Globus pallidus (tissue), 1 donor: ENCODE measurements at regions not wholly inside any gene's neighbourhood (a gene's known extent, or its start where the extent isn't known, plus 50 kb on each side); places are given as distances from the start of the nearest gene placed in this dataset.
A peak's percentile ranks its signal among the peaks of the same experiment; 100 is the strongest.

ENCODE experiments used
- DNase-seq: peaks from one replicate; pipeline ENCODE4 v3.0.0-alpha.2; 2015; ENCODE audit warnings: low spot score

DNA sequence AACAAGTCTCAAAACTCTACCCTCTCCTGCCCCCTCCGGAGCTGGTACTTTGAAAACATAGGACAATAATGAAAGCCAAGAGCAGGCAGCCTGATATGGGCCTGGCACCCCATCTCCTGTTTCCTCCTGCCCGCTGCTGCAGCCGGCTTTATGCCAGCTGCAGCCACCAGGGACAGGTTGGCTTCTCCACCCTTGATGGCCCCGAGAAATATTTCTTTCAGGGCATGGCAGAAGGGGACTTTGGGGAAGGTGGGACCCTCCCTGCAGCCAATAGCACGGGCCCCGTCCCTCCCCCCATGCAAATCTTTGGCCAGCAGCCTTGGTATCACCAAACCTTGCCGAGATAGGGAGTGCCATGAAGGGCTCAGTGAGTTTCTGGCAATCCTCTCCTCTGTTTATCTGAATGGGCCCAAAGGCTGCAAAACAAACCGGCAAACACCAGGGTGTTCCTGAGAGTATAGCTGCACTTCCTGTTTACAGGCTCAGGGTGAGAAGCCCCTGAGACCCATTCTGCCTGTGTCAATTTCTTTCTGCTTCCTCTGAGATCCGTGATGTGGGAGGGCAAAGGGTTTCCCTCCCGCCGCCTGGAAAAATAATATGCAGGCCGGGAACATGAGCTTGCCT, 73.4 kb upstream of the BOD1 start:
- DNase-seq: no peak

DNA sequence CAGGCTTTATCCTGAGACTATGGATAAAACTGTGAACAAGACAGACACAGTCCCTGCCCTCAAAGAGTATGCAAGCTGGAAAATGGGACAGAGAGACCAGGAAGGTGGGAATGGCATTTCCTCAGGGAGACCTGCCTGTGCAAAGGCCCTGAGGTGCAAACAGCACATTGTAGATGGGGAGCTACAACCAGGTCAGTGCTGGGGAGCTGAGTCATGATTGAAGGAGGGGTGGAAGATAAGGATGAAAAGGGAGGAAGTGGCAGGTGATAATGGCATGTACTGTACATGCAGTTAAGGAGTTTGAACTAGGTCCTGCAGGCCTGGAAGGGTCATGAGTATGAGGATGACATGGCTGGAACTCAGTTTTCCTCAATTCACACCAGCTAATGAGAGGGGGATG, 75.5 kb upstream of the BOD1 start:
- DNase-seq: no peak

DNA sequence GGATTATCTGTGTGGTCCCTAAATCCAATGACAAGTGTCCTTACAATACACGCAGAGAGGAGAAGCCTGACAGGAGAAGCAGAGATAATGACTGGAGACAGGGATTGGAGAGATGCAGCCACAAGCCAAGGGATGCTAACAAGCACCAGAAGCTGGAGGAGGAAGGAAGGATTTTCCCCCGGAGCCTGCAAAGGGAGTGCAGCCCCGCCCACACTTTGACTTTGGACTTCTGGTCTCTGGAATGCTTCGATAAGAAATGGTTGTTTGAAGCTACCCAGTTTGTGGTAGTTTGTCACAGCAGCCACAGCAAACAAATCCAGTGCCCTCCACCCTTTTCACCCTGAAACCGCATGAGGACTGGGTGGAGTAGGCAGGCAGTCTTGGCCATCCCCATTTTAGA, 77.2 kb upstream of the BOD1 start:
- DNase-seq: no peak

DNA sequence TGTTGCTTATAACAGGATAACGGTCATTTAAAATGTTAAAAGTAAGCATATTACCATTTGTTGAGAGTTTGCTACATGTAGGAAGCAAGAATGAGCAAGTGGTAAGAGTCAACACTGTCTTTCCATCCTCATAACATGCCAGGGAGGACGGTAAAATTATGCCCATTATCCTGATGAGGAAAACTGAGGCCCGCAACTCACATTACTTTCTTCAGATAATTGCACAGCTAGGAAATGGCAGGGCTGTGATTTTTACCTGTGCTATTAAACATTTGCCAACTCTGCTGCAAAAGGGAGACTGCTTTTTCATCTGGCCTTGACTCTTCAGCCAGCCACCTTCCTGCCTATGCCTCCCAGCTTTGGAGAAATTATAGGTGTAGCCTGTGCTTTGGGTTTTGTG, 79.8 kb upstream of the BOD1 start:
- no peak for DNase-seq

DNA sequence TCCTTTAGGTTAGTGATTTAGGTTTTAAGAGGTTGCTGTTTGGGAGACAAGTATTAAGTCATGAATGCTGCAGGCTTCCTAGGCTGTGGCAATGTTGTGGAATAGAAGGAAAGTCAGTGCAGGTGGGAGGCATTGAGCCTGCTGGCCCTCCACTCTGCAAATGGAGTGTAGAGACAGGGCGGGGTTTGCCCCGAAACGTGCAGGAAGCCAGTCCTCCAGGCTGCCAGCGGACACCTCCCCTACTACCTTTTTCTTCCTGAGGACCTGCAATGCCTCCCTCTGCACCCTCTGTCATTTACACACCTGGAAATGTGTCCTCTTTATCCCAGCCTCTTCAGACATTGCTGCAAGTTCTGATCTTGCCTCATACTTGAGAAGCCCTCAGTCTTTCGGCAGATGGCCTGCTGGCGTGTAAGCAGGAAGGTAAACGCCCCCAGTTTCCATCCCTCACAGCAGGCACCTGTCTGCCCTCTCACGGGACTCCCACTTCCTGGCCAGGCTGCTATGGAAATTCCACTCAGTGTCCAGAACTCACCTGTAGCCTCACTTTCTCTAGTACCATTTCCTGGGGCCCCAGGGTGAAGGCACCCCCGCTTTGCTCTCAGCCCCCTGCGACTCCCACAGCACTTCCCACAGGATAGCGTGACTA, 81.6 kb upstream of the BOD1 start:
- no peak for DNase-seq

DNA sequence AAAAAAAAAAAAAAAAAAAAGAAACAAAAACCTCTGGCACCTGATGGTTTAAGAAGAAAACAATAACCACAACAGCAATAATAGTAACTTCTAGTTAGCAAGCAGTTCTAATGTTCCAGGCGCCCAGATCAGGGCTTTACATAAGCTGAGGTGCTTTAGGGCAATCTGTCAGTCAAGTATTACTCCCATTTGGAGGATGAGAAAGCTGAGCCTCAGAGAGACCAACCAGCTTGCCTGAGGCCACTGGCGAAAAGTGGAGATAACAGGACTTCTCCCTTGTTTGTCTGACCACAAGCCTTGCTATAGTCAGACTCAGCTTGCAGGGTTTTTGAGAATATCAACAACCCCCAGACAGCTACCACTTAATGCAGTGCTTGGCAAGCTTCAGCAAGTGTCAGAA, 83.5 kb upstream of the BOD1 start:
- DNase-seq: no peak

DNA sequence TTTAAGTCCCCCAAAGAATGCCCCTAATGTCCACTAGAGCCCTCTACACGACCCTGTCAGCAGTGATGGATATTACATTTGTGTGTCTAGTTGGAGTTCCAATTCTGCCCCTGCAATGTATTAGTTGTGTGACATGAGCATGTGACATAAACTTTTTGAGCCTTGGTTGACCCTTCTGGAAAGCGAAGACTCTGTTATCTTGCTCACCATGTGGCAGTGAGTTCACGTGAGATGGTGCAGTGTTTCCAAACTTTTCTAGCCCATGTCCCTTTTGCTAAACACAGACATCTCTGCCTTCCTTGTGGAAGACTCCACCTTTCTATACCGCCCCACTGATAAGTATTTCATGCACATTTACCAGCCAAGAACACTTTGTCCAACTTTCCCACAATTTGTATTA, 87.0 kb upstream of the BOD1 start:
- no peak for DNase-seq

DNA sequence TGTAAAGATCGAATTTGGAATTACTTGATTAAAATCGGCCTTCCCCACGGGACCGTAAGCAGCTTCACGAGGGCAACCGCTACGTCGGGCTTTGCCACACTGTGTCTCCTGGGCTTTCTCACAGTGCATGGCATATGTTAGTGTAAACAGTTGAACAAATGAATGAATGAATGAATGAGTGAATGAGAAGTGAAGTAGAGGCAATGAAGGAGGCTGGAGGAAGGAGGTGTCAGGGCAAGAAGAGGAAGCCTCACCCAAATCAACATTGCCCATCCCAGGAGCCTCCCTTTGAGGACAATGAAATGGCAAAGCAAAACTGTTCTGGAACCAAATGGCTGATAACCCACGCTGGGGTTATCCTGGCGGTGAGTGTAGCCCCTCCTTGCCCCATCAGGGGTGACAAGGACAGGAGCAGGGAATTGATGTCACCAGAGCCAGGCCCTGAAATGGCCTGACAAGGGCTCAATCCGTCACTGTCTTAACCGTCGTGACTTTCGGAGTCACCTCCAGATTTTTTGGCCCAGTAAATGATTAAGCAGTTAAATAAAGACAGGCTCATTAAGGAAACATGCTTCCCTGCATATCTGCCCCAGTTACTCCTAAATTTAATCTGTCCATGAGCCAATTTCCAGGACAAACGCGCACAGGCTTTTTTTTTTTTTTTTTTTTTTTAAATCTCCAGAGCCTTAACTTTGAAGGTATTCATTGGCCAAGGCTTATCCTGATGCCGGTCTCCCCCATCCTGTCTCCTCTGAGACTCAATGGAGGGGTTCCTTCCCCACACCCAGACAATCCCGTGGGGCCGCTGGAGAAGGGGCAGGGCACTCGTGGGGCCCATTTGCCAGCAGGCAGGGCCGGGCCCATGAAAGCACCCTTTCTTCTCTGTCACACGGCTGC, 88.4 kb upstream of the BOD1 start:
- DNase-seq: no peak

DNA sequence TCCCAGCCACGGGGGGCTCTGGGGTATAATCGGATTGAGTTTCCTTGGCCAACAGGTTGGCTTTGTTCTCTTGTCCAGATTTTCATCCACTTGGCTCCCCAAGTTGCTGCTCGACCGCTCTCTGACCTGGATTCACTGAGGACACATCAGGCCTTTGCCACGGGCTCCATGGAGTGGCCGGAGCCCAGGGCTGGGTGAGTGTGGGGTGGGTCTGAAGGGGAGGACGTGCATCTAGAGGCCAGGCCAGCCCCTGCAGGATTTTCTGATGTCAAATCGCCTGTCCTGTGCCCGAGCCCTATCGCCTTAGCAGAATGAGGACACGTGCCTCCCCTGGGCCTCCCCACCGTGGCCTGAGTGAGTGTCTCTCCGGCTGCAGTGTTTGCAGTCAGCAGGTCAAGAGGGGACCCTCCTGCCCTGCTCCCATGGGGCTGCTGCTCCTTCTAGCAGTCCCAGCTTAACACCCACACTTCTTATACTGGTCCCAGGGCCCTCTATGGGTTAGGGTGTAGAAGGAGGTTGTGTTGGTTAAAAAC, 89.1 kb upstream of the BOD1 start:
- DNase-seq: no peak

DNA sequence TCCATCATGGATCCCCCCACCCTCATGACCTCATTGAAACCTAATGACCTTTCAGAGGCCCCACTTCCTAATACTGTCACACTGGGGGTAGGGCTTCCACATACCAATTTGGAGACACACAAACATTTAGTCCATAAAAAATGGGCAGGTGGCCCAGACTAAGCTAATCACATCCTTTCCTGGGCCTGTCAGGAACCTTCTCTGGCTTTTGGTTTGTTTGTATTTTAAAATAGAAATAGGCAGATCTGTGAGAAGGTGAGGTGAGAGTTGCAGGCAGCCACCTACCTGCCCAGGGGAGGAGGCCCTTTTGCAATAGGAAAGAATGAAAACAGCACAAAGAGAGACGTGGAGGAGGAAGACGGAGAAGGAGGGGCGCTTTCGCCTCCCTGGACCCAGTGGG, 90.2 kb upstream of the BOD1 start:
- DNase-seq: no peak

DNA sequence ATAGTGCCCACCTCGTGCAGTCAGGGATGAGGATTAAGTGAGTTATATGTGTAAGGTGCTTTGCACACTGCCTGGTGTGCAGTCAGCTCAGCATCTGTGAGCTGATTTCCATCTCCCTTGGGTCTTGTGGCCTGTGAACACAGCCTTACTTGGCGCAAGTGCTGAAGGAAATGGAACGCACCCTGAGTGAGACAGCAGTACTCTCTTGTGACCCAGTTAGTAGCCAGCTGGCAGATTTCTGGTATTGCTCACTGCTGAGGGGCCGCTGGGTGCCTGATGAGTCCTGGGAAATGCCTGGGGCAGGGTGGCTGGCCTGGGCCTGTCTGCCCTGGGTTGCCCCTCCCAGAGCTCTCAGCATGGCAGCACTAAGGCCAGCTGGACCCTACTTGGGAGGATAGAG, 90.9 kb upstream of the BOD1 start:
- DNase-seq: peak; percentile 29

DNA sequence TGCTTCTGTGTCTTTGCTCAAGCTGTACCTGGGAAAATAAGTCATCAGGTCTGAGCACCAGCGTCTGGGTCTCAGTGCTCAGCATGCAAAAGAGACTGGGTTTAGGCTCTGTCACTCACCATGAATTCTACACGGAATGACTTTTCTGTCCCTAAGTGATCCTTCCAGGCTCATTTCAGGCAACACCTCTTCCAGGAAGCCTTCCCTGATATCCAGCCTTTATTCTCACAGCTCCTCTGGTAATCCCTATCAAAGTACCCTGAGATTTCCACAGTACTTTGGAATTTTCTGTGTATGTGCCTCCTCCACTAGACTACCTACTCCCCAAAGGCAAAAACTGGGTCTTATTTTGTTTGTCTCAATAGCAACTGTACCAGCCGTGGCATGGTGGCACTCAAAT, 92.7 kb upstream of the BOD1 start:
- no peak for DNase-seq

DNA sequence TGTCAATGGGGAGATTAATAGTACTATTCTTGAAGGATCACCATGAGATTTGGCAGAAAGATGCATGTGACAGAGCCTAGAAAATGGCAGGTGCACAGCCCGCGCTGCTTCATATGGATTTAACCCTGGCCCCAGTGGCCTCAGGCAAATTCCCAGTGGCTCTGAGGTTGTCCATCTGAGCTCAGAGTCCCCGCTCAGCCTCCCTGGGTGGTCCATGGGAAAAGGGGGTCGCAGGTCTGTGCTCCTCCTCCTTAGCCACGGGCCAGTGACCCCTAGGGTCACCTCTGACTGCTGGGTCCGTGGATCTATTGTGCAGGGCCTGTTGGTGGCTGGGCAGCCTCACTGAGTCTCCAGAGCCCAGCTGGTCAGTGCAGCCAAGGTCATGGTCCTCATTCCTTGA, 93.3 kb upstream of the BOD1 start:
- DNase-seq: no peak

DNA sequence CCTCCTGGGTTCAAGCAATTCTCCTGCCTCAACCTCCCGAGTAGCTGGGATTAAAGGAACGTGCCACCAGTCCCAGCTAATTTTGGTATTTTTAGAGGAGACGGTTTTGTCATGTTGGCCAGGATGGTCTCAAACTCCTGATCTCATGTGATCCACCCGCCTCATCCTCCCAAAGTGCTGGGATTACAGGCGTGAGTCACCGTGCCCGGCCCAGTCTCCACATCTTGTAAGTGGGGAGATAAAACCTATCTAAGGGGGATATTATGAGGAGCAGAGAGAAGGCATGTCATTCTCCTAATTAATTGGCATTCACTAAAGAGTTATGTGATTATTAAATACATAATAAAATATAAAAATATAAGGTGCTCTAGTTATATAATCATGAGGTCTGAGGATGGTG, 94.1 kb upstream of the BOD1 start:
- no peak for DNase-seq

DNA sequence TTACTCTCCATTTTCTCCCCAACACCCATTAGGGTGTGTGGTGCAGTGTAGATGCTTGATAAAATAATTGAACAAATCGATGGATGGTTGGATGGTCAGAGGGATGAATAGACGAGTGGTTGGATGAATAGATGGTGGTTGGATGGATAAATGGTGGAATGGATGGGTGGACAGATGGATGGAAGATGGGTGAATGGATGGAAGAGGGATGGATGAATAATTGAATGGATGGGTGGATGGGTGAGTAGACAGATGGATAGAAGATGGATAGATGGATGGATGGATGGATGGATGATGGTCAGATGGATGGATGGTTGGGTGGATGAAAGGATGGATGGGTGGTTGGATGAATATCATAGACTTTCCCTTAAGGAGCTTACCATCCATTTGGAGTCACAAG, 95.0 kb upstream of the BOD1 start:
- no peak for DNase-seq

DNA sequence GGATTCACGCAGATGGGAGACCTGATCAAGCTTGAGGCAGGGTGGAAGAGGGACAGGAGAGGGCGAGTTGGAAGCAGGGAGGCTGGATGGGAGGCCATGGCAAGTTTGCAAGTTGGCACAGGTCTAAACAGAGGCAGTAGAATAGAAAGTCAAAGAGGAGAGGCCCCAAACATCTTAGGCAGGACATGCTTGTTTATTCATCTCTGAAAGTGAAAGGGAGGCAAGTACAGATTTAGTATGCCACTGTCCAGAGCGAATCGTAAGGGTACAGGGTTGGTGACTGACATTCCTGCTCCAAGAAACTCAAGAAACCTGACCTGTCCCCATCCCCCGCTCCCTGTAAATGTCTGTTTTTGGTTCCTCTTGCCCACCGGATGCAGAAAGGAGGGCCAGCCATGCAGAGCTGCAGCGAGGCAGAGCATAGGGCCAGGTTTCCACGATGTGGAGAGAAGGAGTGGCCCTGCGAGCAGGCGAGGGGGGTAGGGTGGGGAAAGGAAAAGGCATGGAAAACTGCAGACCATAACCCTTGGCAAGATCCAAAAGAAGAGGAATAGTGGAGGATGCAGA, 96.2 kb upstream of the BOD1 start:
- no peak for DNase-seq

DNA sequence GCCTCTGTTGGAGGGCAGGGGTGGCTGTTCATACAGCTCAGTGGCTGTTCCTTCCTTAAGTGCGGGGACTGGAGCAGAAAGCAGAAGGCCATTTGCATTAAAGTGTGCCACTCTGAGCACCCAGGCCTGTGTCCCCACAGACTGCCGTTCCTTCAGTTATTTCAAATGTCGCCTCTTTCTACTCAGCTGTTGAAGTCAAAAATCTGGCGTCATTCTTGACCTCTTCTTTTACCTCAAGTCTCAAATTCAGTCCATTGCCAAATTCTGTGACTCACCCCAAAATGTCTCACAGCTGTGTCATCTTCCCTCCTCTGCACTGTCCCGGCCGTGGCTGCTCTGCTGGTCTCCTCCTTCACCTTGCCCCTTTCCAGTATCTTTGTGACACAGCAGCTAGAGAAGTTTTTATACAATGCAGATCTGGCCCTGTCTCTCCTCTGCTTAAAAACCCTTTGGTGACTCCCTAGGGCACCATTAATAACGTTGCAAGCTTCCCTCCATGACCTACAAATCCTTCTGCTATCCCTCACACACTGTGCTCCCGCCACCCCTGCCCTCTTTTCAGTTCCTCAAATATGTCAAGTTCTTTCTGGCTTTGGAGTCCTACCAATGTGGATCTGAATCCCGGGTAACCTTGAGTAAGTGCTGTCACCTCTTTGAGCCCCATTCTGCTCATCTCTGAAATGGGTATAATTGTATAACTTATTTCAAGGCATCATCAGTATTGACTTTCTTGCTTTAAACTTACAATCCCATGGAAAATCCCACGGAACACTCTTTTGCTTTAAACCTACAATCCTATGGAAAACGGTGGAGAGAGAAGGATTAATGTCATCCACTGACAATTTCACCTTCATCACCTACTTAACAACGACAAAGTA, 98.3 kb upstream of the BOD1 start:
- no peak for DNase-seq

DNA sequence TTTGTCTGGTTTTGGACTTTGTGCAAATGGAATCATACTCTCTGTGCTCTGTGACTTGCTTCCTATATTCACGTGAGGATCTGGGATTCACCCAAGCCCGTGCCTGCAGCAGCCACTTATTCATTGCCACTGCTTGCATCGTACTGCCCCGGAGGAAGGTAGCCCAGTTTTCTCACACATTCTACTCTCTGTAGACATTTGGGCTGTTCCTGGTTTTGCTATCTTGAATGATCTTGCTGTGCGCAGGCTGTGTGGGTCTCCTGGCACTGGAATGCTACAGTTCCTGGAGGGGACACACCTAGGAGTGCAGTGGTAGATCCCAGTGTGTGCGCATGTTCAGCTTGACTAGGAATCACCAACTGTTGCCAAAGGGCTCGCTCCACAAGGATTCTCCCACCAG, 99.2 kb upstream of the BOD1 start:
- DNase-seq: no peak

DNA sequence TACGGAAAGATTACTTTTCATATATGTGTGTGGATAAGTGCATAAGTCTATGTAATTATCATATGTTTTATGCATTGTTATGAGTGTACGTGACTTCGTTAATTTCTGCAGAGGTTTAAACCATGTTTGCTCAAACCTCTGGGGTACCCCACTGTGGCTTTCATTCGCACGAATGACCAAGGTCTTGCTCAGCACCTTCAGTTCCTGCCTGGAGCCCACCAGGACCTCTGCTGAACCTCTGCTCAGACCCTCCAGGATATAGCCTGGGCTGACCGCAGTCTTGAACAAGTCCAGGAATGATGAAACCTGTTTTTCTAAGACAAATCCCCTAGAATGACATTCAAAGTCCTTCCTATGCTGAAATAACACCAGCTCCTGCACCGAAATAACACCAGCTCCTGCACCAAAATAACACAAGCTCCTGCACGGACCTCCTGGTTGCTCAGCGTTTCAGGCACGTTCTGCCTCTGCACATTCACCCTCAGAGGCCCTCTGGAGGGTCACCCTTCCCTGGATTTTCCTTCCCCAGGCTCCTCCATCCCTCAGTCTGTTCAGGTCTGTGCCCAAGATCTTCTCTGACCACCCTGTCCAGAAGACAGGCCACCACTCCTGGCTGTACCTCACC, 99.7 kb upstream of the BOD1 start:
- no peak for DNase-seq

DNA sequence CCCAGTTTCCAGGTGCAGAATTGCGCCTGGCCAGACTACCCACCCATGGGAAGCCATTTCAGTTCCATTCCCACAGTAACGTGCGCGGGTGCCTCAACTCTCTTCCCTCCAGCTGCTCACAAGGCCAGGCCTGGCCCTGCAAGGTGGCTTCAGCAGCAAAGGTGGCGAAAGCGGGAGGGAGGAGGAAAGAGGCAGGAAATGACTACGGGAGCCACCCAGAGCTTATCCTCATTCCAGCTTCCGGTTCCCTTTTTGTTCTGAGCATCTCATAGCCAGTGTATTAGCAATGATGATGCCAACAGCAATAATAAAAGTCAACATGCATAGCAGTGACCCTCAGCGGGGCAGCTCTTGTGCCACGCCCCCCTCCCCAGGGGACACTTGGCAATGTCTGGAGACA, 101.5 kb upstream of the BOD1 start:
- no peak for DNase-seq

DNA sequence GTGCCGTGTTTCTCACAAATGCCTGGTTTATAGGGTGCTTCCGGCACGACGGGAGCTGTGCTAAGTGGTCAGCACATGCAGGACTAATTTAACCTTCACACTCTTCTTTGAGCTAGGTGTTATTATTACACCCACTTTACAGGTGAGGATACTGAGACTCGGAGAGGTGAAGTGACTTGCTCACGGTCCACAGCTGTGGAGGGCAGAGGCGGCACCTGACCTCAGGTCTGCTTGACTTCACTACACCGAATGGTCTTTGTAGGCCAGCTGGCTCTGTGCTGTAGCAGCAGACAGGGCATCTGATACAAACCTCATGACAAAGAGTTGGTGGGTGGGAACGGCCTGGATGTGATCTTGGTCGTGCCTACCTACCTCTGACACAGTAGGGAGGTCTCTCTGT, 102.0 kb upstream of the BOD1 start:
- DNase-seq: no peak
